NCI-H345 treated with DMSO at 0.1 percent for 48 hours (cell line): ENCODE measurements at regions not wholly inside any gene's neighbourhood (a gene's known extent, or its start where the extent isn't known, plus 50 kb on each side); places are given as distances from the start of the nearest gene placed in this dataset.
"Not testable (repeated sequence)": the region's sequence is repeated elsewhere in the genome, so short reads cannot be mapped to it uniquely, and the experiment has no call there.

Experiments used
- DNase-seq: peaks from one replicate; lab custom pipeline; 2025; ENCODE audit not compliant: unreplicated experiment; lab: John Stamatoyannopoulos, UW

GRCh38 chr12:114858388-114859146 lies 174.6 kb upstream of the TBX3 start:
- DNase-seq, result no peak

GRCh38 chr12:114855678-114856077 lies 171.7 kb upstream of the TBX3 start:
- DNase-seq, result no peak

GRCh38 chr12:114852976-114853529 lies 169.1 kb upstream of the TBX3 start:
- DNase-seq, result no peak

- no peak for DNase-seq
Measured at GRCh38 chr12:114851981-114852380, 168.0 kb upstream of the TBX3 start.

GRCh38 chr12:114850661-114851275 lies 166.8 kb upstream of the TBX3 start:
- no peak for DNase-seq

GRCh38 chr12:114848666-114849065 lies 164.7 kb upstream of the TBX3 start:
- DNase-seq, result no peak

- DNase-seq, result no peak
Measured at GRCh38 chr12:114847441-114848035, 163.6 kb upstream of the TBX3 start.

- DNase-seq, result no peak
Measured at GRCh38 chr12:114846771-114847170, 162.8 kb upstream of the TBX3 start.

- no peak for DNase-seq
Measured at GRCh38 chr12:114841557-114842251, 157.7 kb upstream of the TBX3 start.

- DNase-seq, result no peak
Measured at GRCh38 chr12:114838480-114838879, 154.5 kb upstream of the TBX3 start.

- no peak for DNase-seq
Measured at GRCh38 chr12:114836609-114837008, 152.6 kb upstream of the TBX3 start.

GRCh38 chr12:114835031-114835430 lies 151.1 kb upstream of the TBX3 start:
- no peak for DNase-seq

GRCh38 chr12:114834621-114835020 lies 150.6 kb upstream of the TBX3 start:
- no peak for DNase-seq

- no peak for DNase-seq
Measured at GRCh38 chr12:114829833-114830232, 145.9 kb upstream of the TBX3 start.

GRCh38 chr12:114829244-114829643 lies 145.3 kb upstream of the TBX3 start:
- not testable (repeated sequence) for DNase-seq

GRCh38 chr12:114827461-114827860 lies 143.5 kb upstream of the TBX3 start:
- no peak for DNase-seq

- DNase-seq, result no peak
Measured at GRCh38 chr12:114826244-114826643, 142.3 kb upstream of the TBX3 start.

- no peak for DNase-seq
Measured at GRCh38 chr12:114823724-114824123, 139.7 kb upstream of the TBX3 start.

GRCh38 chr12:114821570-114821969 lies 137.6 kb upstream of the TBX3 start:
- no peak for DNase-seq

GRCh38 chr12:114820796-114821195 lies 136.8 kb upstream of the TBX3 start:
- no peak for DNase-seq
